ENCODE measurements at regions not wholly inside any gene's neighbourhood (a gene's known extent, or its start where the extent isn't known, plus 50 kb on each side); places are given as distances from the start of the nearest gene placed in this dataset.

- TF ChIP-seq GATA2 (IDR thresholded peaks at IDR 0.05; ENCODE audit: low read depth, low read length) (no peak), GATA3 (IDR thresholded peaks at IDR 0.05; ENCODE audit: low read depth, low read length) (no peak)
Measured at GRCh38 chr2:239566162-239566994, 165.6 kb upstream of the HDAC4 start.

Data from SH-SY5Y (cell line).